ENCODE measurements at regions not wholly inside any gene's neighbourhood (a gene's known extent, or its start where the extent isn't known, plus 50 kb on each side); places are given as distances from the start of the nearest gene placed in this dataset.

GRCh38 chr5:125233944-125234343 is 487.5 kb upstream of the ZNF608 start:
- no peak for TF ChIP-seq POLR2A (IDR thresholded peaks at IDR 0.05)
- no peak for TF ChIP-seq CTCF (IDR thresholded peaks at IDR 0.05)
- TF ChIP-seq POLR2AphosphoS5 (IDR thresholded peaks at IDR 0.05): no peak
- TF ChIP-seq EP300 (IDR thresholded peaks at IDR 0.05; ENCODE audit: low read depth): no peak
